HEK293 (cell line): ENCODE measurements at regions not wholly inside any gene's neighbourhood (a gene's known extent, or its start where the extent isn't known, plus 50 kb on each side); places are given as distances from the start of the nearest gene placed in this dataset.

ENCODE experiments used
- ATF2 ChIP-seq: fragments of 450-650 bp; formaldehyde crosslinking; IDR thresholded peaks from 2 replicates; pipeline ENCODE4 v1.5.1; 2016; ENCODE audit warnings: missing biosample characterization, missing genetic modification characterization, low read depth
- CTCF ChIP-seq: fragments of 450-650 bp; formaldehyde crosslinking; IDR thresholded peaks from 2 replicates; pipeline ENCODE4 v1.5.1; 2016; ENCODE audit warnings: missing biosample characterization, missing genetic modification characterization
- MZF1 ChIP-seq: fragments of 450-650 bp; formaldehyde crosslinking; IDR thresholded peaks from 2 replicates; pipeline ENCODE4 v1.5.1; 2017; ENCODE audit warnings: missing biosample characterization, missing genetic modification characterization, borderline replicate concordance
- PATZ1 ChIP-seq: fragments of 450-650 bp; formaldehyde crosslinking; IDR thresholded peaks from 2 replicates; pipeline ENCODE4 v1.5.1; 2016; ENCODE audit warnings: missing biosample characterization, missing genetic modification characterization
- PBX3 ChIP-seq: sonication (generic); formaldehyde crosslinking; IDR thresholded peaks from 2 replicates; pipeline ENCODE4 v1.8.1; 2022; ENCODE audit warnings: mild to moderate bottlenecking, moderate library complexity, missing genetic modification reagents
- SALL2 ChIP-seq: fragments of 450-650 bp; formaldehyde crosslinking; IDR thresholded peaks from 2 replicates; pipeline ENCODE4 v1.5.0; 2017; ENCODE audit warnings: missing biosample characterization, mild to moderate bottlenecking, missing genetic modification characterization, borderline replicate concordance
- YY1 ChIP-seq: fragments of 450-650 bp; formaldehyde crosslinking; IDR thresholded peaks from 2 replicates; pipeline ENCODE4 v1.5.1; 2018; ENCODE audit warnings: missing biosample characterization, missing genetic modification characterization
- ZFP37 ChIP-seq: fragments of 450-650 bp; formaldehyde crosslinking; IDR thresholded peaks from 2 replicates; pipeline ENCODE4 v1.5.1; 2016; ENCODE audit warnings: missing biosample characterization, missing genetic modification characterization
- ZNF10 ChIP-seq: fragments of 450-650 bp; formaldehyde crosslinking; IDR thresholded peaks from 2 replicates; pipeline ENCODE4 v1.5.1; 2017; ENCODE audit warnings: missing biosample characterization, missing genetic modification characterization
- ZNF223 ChIP-seq: fragments of 450-650 bp; formaldehyde crosslinking; IDR thresholded peaks from 2 replicates; pipeline ENCODE4 v1.5.1; 2016; ENCODE audit warnings: missing biosample characterization, missing genetic modification characterization
- ZNF23 ChIP-seq: fragments of 450-650 bp; formaldehyde crosslinking; IDR thresholded peaks from 2 replicates; pipeline ENCODE4 v1.5.1; 2016; ENCODE audit warnings: missing biosample characterization, missing genetic modification characterization, borderline replicate concordance
- ZNF24 ChIP-seq: fragments of 450-650 bp; formaldehyde crosslinking; IDR thresholded peaks from 2 replicates; pipeline ENCODE4 v1.5.1; 2016; ENCODE audit warnings: missing biosample characterization, missing genetic modification characterization
- ZNF341 ChIP-seq: fragments of 450-650 bp; formaldehyde crosslinking; IDR thresholded peaks from 2 replicates; pipeline ENCODE4; 2016; ENCODE audit warnings: low read depth, missing biosample characterization, missing genetic modification characterization
- ZNF600 ChIP-seq: fragments of 450-650 bp; formaldehyde crosslinking; IDR thresholded peaks from 2 replicates; pipeline ENCODE4 v1.5.1; 2016; ENCODE audit warnings: missing biosample characterization, missing genetic modification characterization

- TF ChIP-seq ZNF600 (tag by site-specific recombination) = no peak
- no peak for TF ChIP-seq CTCF (tag by site-specific recombination)
- TF ChIP-seq ZNF223 (tag by site-specific recombination) = no peak
- TF ChIP-seq ZNF341 (tag by site-specific recombination) = no peak
- no peak for TF ChIP-seq ATF2 (tag by site-specific recombination)
- TF ChIP-seq ZNF10 (tag by site-specific recombination) = no peak
- TF ChIP-seq ZNF23 (tag by site-specific recombination) = no peak
- no peak for TF ChIP-seq YY1
- no peak for TF ChIP-seq PBX3
- no peak for TF ChIP-seq SALL2 (tag by site-specific recombination)
- TF ChIP-seq MZF1 = no peak
- TF ChIP-seq ZNF24 (tag by site-specific recombination) = no peak
- no peak for TF ChIP-seq ZFP37
- TF ChIP-seq PATZ1 (tag by site-specific recombination) = no peak
Observed at GRCh38 chr2:59720296-59720866, 833.1 kb downstream of the BCL11A start.
